HG03469 (cell line): ENCODE measurements at regions not wholly inside any gene's neighbourhood (a gene's known extent, or its start where the extent isn't known, plus 50 kb on each side); places are given as distances from the start of the nearest gene placed in this dataset.
"Not testable (repeated sequence)": the region's sequence is repeated elsewhere in the genome, so short reads cannot be mapped to it uniquely, and the experiment has no call there.

ENCODE experiments used
- ATAC-seq: cut with Tn5 transposase; IDR thresholded peaks from one replicate; pipeline ENCODE4 v1.9.1; 2021; ENCODE audit warnings: mild to moderate bottlenecking, moderate library complexity, moderate number of reproducible peaks; ENCODE audit not compliant: unreplicated experiment

GRCh38 chr20:40848526-40848925, 159.5 kb upstream of the MAFB start:
- no peak for ATAC-seq

- no peak for ATAC-seq
Observed at GRCh38 chr20:40849456-40849855, 160.4 kb upstream of the MAFB start.

GRCh38 chr20:40851051-40851450, 162.0 kb upstream of the MAFB start:
- no peak for ATAC-seq

- no peak for ATAC-seq
Observed at GRCh38 chr20:40855269-40855668, 166.2 kb upstream of the MAFB start.

- ATAC-seq = no peak
Observed at GRCh38 chr20:40856653-40857052, 167.6 kb upstream of the MAFB start.

- ATAC-seq = no peak
Observed at GRCh38 chr20:40860487-40860902, 168.1 kb upstream of the TOP1 start.

- no peak for ATAC-seq
Observed at GRCh38 chr20:40861427-40862008, 167.1 kb upstream of the TOP1 start.

- ATAC-seq = no peak
Observed at GRCh38 chr20:40863355-40863919, 165.2 kb upstream of the TOP1 start.

- no peak for ATAC-seq
Observed at GRCh38 chr20:40864470-40864869, 164.2 kb upstream of the TOP1 start.

GRCh38 chr20:40865095-40865494, 163.5 kb upstream of the TOP1 start:
- ATAC-seq = no peak

- no peak for ATAC-seq
Observed at GRCh38 chr20:40866056-40866455, 162.6 kb upstream of the TOP1 start.

- ATAC-seq = no peak
Observed at GRCh38 chr20:40868551-40869217, 159.9 kb upstream of the TOP1 start.

GRCh38 chr20:40869218-40870147, 159.1 kb upstream of the TOP1 start:
- ATAC-seq = no peak

- no peak for ATAC-seq
Observed at GRCh38 chr20:40875116-40876085, 153.2 kb upstream of the TOP1 start.

GRCh38 chr20:40878099-40878498, 150.5 kb upstream of the TOP1 start:
- ATAC-seq = not testable (repeated sequence)

GRCh38 chr20:40880063-40880728, 148.4 kb upstream of the TOP1 start:
- ATAC-seq = no peak

- no peak for ATAC-seq
Observed at GRCh38 chr20:40880729-40881109, 147.9 kb upstream of the TOP1 start.

- ATAC-seq = no peak
Observed at GRCh38 chr20:40882152-40882551, 146.5 kb upstream of the TOP1 start.

GRCh38 chr20:40883097-40883496, 145.5 kb upstream of the TOP1 start:
- ATAC-seq = no peak

- ATAC-seq = no peak
Observed at GRCh38 chr20:40887105-40887504, 141.5 kb upstream of the TOP1 start.
